ENCODE measurements at regions not wholly inside any gene's neighbourhood (a gene's known extent, or its start where the extent isn't known, plus 50 kb on each side); places are given as distances from the start of the nearest gene placed in this dataset.

GRCh38 chr6:120211955-120212792 lies 862.6 kb upstream of the MAN1A1 start (continued):
- no peak for TF ChIP-seq ZBTB44 (CRISPR knock-in tag; IDR thresholded peaks at IDR 0.05)
- no peak for TF ChIP-seq LCORL (IDR thresholded peaks at IDR 0.05)
- no peak for TF ChIP-seq LCORL (CRISPR knock-in tag; IDR thresholded peaks at IDR 0.05)
- TF ChIP-seq ZNF367 (CRISPR knock-in tag; IDR thresholded peaks at IDR 0.05; ENCODE audit: borderline replicate concordance): no peak
- TF ChIP-seq ZNF543 (CRISPR knock-in tag; IDR thresholded peaks at IDR 0.05): no peak
- no peak for TF ChIP-seq FOXM1 (CRISPR knock-in tag; IDR thresholded peaks at IDR 0.05)
- no peak for TF ChIP-seq ZNF782 (CRISPR knock-in tag; IDR thresholded peaks at IDR 0.05; ENCODE audit: borderline replicate concordance)
- 0 out of 2 replicates have a peak, but pooled peaks have one; percentile 31 for TF ChIP-seq ZNF512 (CRISPR knock-in tag; IDR thresholded peaks at IDR 0.05)
- TF ChIP-seq PHF5A (CRISPR knock-in tag; IDR thresholded peaks at IDR 0.05; ENCODE audit: low read depth, unreplicated experiment): no peak
- no peak for TF ChIP-seq ZNF335 (CRISPR knock-in tag; IDR thresholded peaks at IDR 0.05)
- TF ChIP-seq CBX5 (CRISPR knock-in tag; IDR thresholded peaks at IDR 0.05; ENCODE audit: borderline replicate concordance): no peak
- no peak for TF ChIP-seq TERF1 (CRISPR knock-in tag; IDR thresholded peaks at IDR 0.05)
- no peak for TF ChIP-seq CAMTA2 (CRISPR knock-in tag; IDR thresholded peaks at IDR 0.05; ENCODE audit: borderline replicate concordance)
- TF ChIP-seq ZNF230 (CRISPR knock-in tag; IDR thresholded peaks at IDR 0.05): no peak
- peak; percentile 82 to 83 for TF ChIP-seq NR2F1 (CRISPR knock-in tag; IDR thresholded peaks at IDR 0.05)
- TF ChIP-seq NCOA1 (CRISPR knock-in tag; IDR thresholded peaks at IDR 0.05): no peak
- no peak for TF ChIP-seq CEBPZ (IDR thresholded peaks at IDR 0.05; ENCODE audit: low read length)
- no peak for TF ChIP-seq SRSF9 (IDR thresholded peaks at IDR 0.05; ENCODE audit: borderline replicate concordance, insufficient read depth, low read depth, low read length, poor library complexity, severe bottlenecking)
- TF ChIP-seq TBX2 (CRISPR knock-in tag; IDR thresholded peaks at IDR 0.05; ENCODE audit: borderline replicate concordance): no peak
- no peak for TF ChIP-seq TRIM22 (IDR thresholded peaks at IDR 0.05)
